ENCODE measurements at regions not wholly inside any gene's neighbourhood (a gene's known extent, or its start where the extent isn't known, plus 50 kb on each side); places are given as distances from the start of the nearest gene placed in this dataset.

DNA sequence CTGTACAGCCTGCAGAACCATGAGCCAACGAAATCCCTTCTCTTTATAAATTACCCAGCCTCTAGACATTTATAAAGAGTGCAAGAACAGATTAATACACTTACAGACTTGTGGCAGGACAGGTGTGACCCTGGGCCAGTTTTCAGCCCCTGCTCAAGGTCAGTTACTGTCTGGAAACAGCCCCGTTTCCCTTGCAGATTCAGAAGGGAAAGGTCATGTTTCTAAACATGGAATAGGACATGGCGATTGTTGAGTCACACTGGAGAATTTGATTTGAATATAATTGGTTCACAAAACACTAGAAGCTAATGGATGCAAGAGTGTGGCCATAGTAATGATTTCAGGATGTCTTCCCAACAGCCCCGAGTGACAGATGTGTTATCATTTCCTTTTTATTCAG lies 248.8 kb downstream of the DLL1 start:
- TF ChIP-seq, protein P1, sequence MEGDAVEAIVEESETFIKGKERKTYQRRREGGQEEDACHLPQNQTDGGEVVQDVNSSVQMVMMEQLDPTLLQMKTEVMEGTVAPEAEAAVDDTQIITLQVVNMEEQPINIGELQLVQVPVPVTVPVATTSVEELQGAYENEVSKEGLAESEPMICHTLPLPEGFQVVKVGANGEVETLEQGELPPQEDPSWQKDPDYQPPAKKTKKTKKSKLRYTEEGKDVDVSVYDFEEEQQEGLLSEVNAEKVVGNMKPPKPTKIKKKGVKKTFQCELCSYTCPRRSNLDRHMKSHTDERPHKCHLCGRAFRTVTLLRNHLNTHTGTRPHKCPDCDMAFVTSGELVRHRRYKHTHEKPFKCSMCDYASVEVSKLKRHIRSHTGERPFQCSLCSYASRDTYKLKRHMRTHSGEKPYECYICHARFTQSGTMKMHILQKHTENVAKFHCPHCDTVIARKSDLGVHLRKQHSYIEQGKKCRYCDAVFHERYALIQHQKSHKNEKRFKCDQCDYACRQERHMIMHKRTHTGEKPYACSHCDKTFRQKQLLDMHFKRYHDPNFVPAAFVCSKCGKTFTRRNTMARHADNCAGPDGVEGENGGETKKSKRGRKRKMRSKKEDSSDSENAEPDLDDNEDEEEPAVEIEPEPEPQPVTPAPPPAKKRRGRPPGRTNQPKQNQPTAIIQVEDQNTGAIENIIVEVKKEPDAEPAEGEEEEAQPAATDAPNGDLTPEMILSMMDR (conservative IDR thresholded peaks at IDR 0.05; ENCODE audit: low read depth, low read length): no peak
- TF ChIP-seq EZH2 (IDR thresholded peaks at IDR 0.05; ENCODE audit: borderline replicate concordance, low read depth, low read length, poor library complexity, severe bottlenecking): no peak
